GM12892 (cell line): ENCODE measurements at regions not wholly inside any gene's neighbourhood (a gene's known extent, or its start where the extent isn't known, plus 50 kb on each side); places are given as distances from the start of the nearest gene placed in this dataset.

Source experiments
- POLR2A ChIP-seq: IDR thresholded peaks from 2 replicates; pipeline ENCODE4 v1.6.1; 2011; ENCODE audit warnings: low read depth, low read length, control low read depth
- TAF1 ChIP-seq: IDR thresholded peaks from 2 replicates; pipeline ENCODE4 v1.6.1; 2011; ENCODE audit warnings: low read depth, mild to moderate bottlenecking, control low read depth, low read length, borderline replicate concordance

- TF ChIP-seq TAF1 = no peak
- no peak for TF ChIP-seq POLR2A
Measured at GRCh38 chr18:73986711-73987110, 160.9 kb downstream of the FBXO15 start.
